Liver (tissue), 8 donors: ENCODE measurements at regions not wholly inside any gene's neighbourhood (a gene's known extent, or its start where the extent isn't known, plus 50 kb on each side); places are given as distances from the start of the nearest gene placed in this dataset.

Experiments used
- DNase-seq: peaks from one replicate; pipeline ENCODE4 v3.0.0-alpha.2; 2017; ENCODE audit warnings: low spot score
- H3K27ac ChIP-seq, 2 donors: one replicate each; pipeline ENCODE4 v1.7.0; 2013; ENCODE audit warnings: inconsistent platforms in 2 of 2, low read length in 2 of 2, control low read depth in 1 of 2, low read depth in 1 of 2, mild to moderate bottlenecking in 1 of 2
- H3K27me3 ChIP-seq, 4 donors: one replicate each; pipeline versions ENCODE4 v1.6.1 to v1.7.0; 2013; ENCODE audit warnings: low read length in 3 of 4, inconsistent platforms in 1 of 4, mild to moderate bottlenecking in 1 of 4, moderate library complexity in 1 of 4; ENCODE audit not compliant: control insufficient read depth in 4 of 4, insufficient read depth in 4 of 4
- H3K36me3 ChIP-seq, 4 donors: one replicate each; pipeline versions ENCODE4 v1.6.1 to v1.7.0; 2013; ENCODE audit warnings: low read length in 3 of 4, mild to moderate bottlenecking in 3 of 4, low read depth in 1 of 4, moderate library complexity in 1 of 4; ENCODE audit not compliant: control insufficient read depth in 4 of 4, insufficient read depth in 3 of 4
- H3K4me1 ChIP-seq, 4 donors: one replicate each; pipeline versions ENCODE4 v1.6.1 to v1.7.0; 2013; ENCODE audit warnings: low read length in 3 of 4, mild to moderate bottlenecking in 3 of 4, moderate library complexity in 1 of 4; ENCODE audit not compliant: control insufficient read depth in 4 of 4, insufficient read depth in 4 of 4
- H3K4me3 ChIP-seq, 3 donors: one replicate each; pipeline versions ENCODE4 v1.6.1 to v1.7.0; 2013; ENCODE audit warnings: low read length in 3 of 3, control low read depth in 1 of 3, low read depth in 1 of 3, mild to moderate bottlenecking in 1 of 3
- H3K9ac ChIP-seq, 2 donors: one replicate each; pipeline ENCODE4 v1.7.0; 2013; ENCODE audit warnings: low read length in 2 of 2, mild to moderate bottlenecking in 2 of 2, moderate library complexity in 2 of 2, control low read depth in 1 of 2, low read depth in 1 of 2
- H3K9me3 ChIP-seq, 4 donors: one replicate each; pipeline versions ENCODE4 v1.6.1 to v1.7.0; 2013; ENCODE audit warnings: low read length in 3 of 4; ENCODE audit not compliant: control insufficient read depth in 4 of 4
- CTCF ChIP-seq: fragments of 150-350 bp; IDR thresholded peaks from 2 replicates; pipeline ENCODE4 v1.5.1; 2017; ENCODE audit warnings: improper control_type of control experiment, low read depth, low read length; ENCODE audit not compliant: missing input control
- EGR1 ChIP-seq, 2 donors: IDR thresholded peaks; 2 replicates each; pipeline ENCODE4 v1.6.1; 2016 to 2018; ENCODE audit warnings: antibody characterized with exemption in 2 of 2, low read depth in 2 of 2
- FOXA1 ChIP-seq: IDR thresholded peaks from 2 replicates; pipeline ENCODE4 v1.6.1; 2016; ENCODE audit warnings: antibody characterized with exemption
- FOXA2 ChIP-seq: IDR thresholded peaks from 2 replicates; pipeline ENCODE4 v1.6.1; 2016; ENCODE audit warnings: antibody characterized with exemption
- GABPA ChIP-seq, 2 donors: IDR thresholded peaks in 1 of 2; conservative IDR thresholded peaks in 1 of 2; 2 replicates each; pipeline ENCODE4 v1.6.1; 2016; ENCODE audit warnings: antibody characterized with exemption in 2 of 2, mild to moderate bottlenecking in 1 of 2, moderate library complexity in 1 of 2
- HNF4A ChIP-seq, 2 donors: conservative IDR thresholded peaks; 2 replicates each; pipeline ENCODE4 v1.6.1; 2016; ENCODE audit warnings: antibody characterized with exemption in 2 of 2, mild to moderate bottlenecking in 2 of 2
- HNF4G ChIP-seq: IDR thresholded peaks from 2 replicates; pipeline ENCODE4 v1.6.1; 2016; ENCODE audit warnings: antibody characterized with exemption
- JUND ChIP-seq, 2 donors: IDR thresholded peaks; 2 replicates each; pipeline ENCODE4 v1.6.1; 2016; ENCODE audit warnings: antibody characterized with exemption in 2 of 2
- NR2F2 ChIP-seq: IDR thresholded peaks from 2 replicates; pipeline ENCODE4 v1.6.1; 2016; ENCODE audit warnings: antibody characterized with exemption
- RAD21 ChIP-seq, 2 donors: IDR thresholded peaks; 2 replicates each; pipeline ENCODE4 v1.6.1; 2016; ENCODE audit warnings: antibody characterized with exemption in 2 of 2, mild to moderate bottlenecking in 2 of 2
- REST ChIP-seq: IDR thresholded peaks from 2 replicates; pipeline ENCODE4 v1.6.1; 2016; ENCODE audit warnings: antibody characterized with exemption, mild to moderate bottlenecking
- RXRA ChIP-seq, 2 donors: IDR thresholded peaks; 2 replicates each; pipeline ENCODE4 v1.6.1; 2017 to 2018; ENCODE audit warnings: antibody characterized with exemption in 2 of 2, mild to moderate bottlenecking in 1 of 2
- SP1 ChIP-seq: IDR thresholded peaks from 2 replicates; pipeline ENCODE4 v1.6.1; 2018; ENCODE audit warnings: antibody characterized with exemption, mild to moderate bottlenecking
- TAF1 ChIP-seq: conservative IDR thresholded peaks from 2 replicates; pipeline ENCODE4 v1.6.1; 2016; ENCODE audit warnings: antibody characterized with exemption, mild to moderate bottlenecking
- YY1 ChIP-seq: IDR thresholded peaks from 2 replicates; pipeline ENCODE4 v1.6.1; 2016; ENCODE audit warnings: antibody characterized with exemption, mild to moderate bottlenecking
- WGBS: extraction: QIAGEN DNeasy Blood & Tissue Kit; methylation state at CpG from one replicate; pipeline ENCODE4 v1.1.7; 2013; 5-methylcytosine and 5-hydroxymethylcytosine counted together
- TF ChIP-seq, protein P1 (sequence below): IDR thresholded peaks from 2 replicates; pipeline ENCODE4 v1.6.1; 2016; ENCODE audit warnings: antibody characterized with exemption
- TF ChIP-seq, protein P2 (sequence below): IDR thresholded peaks from 2 replicates; pipeline ENCODE4 v1.6.1; 2016; ENCODE audit warnings: antibody characterized with exemption
- TF ChIP-seq, protein P3 (sequence below): IDR thresholded peaks from 2 replicates; pipeline ENCODE4 v1.6.1; 2016; ENCODE audit warnings: antibody characterized with exemption
- donor health status: healthy.
- donor health status: healthy.
- donor health status: healthy.
- donor health status: healthy.
- donor health status: healthy.

DNA sequence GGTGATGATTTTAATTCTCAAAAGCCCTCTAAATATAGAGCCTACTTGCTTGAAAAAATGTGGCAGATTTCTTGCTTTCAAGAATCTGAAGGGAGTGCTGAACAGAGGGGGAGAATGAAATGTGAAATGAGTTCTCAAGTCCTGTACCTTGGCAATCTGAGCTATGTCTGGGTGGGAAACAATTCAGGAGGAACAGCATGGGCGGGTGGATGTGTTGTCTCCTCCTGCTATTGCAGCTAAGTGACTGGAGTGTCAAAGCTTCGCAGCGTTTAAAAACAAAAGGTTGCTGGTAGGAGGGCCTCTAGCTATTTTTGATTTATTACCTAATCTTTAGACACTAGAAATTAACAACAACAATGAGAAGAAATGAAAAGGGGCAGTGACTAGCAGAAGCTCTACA, 102.5 kb upstream of the ARG1 start:
- H3K27ac ChIP-seq: no peak overlapping the region
- H3K36me3 ChIP-seq: no peaks in the 10 kb centered on the region
- WGBS: 91% methylated on average over 3 of the region's 3 CpGs
- TF ChIP-seq, protein P1, sequence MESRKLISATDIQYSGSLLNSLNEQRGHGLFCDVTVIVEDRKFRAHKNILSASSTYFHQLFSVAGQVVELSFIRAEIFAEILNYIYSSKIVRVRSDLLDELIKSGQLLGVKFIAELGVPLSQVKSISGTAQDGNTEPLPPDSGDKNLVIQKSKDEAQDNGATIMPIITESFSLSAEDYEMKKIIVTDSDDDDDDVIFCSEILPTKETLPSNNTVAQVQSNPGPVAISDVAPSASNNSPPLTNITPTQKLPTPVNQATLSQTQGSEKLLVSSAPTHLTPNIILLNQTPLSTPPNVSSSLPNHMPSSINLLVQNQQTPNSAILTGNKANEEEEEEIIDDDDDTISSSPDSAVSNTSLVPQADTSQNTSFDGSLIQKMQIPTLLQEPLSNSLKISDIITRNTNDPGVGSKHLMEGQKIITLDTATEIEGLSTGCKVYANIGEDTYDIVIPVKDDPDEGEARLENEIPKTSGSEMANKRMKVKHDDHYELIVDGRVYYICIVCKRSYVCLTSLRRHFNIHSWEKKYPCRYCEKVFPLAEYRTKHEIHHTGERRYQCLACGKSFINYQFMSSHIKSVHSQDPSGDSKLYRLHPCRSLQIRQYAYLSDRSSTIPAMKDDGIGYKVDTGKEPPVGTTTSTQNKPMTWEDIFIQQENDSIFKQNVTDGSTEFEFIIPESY: no peak
- no peak for TF ChIP-seq RAD21 (IDR thresholded peaks at IDR 0.05)
- TF ChIP-seq TAF1: no peak
- no peak for TF ChIP-seq FOXA1
- no peak for TF ChIP-seq EGR1 (IDR thresholded peaks at IDR 0.05; ENCODE audit: low read depth in 2 of 2)
- no peak for TF ChIP-seq REST
- TF ChIP-seq HNF4A (conservative IDR thresholded peaks at IDR 0.05): no peak
- TF ChIP-seq JUND (IDR thresholded peaks at IDR 0.05): no peak
- TF ChIP-seq, protein P2, sequence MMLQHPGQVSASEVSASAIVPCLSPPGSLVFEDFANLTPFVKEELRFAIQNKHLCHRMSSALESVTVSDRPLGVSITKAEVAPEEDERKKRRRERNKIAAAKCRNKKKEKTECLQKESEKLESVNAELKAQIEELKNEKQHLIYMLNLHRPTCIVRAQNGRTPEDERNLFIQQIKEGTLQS: no peak
- no peak for TF ChIP-seq RXRA (IDR thresholded peaks at IDR 0.05)
- TF ChIP-seq SP1: no peak
- TF ChIP-seq GABPA (IDR thresholded peaks at IDR 0.05 in 1 of 2, conservative IDR thresholded peaks at IDR 0.05 in 1 of 2): no peak
- no peak for TF ChIP-seq YY1
- TF ChIP-seq, protein P3, sequence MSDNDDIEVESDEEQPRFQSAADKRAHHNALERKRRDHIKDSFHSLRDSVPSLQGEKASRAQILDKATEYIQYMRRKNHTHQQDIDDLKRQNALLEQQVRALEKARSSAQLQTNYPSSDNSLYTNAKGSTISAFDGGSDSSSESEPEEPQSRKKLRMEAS: no peak
- TF ChIP-seq FOXA2: no peak
- TF ChIP-seq CTCF: no peak
- no peak for TF ChIP-seq NR2F2
- TF ChIP-seq HNF4G: no peak
- no peak overlapping the region for H3K9ac ChIP-seq
- H3K9me3 ChIP-seq: no peaks in the 10 kb centered on the region
- DNase-seq: no peak
- no peaks in the 10 kb centered on the region for H3K4me1 ChIP-seq
- no peaks in the 10 kb centered on the region for H3K27me3 ChIP-seq
- no peak overlapping the region for H3K4me3 ChIP-seq
